Neural progenitor cell (in vitro differentiated cells): ENCODE measurements at regions not wholly inside any gene's neighbourhood (a gene's known extent, or its start where the extent isn't known, plus 50 kb on each side); places are given as distances from the start of the nearest gene placed in this dataset.

Source experiments
- DNase-seq: peaks from one replicate; pipeline ENCODE4 v3.0.0-alpha.2; 2016; ENCODE audit warnings: low spot score
- H2AFZ ChIP-seq: fragments of 200-600 bp; sonication (generic); replicated peaks from 2 replicates; pipeline ENCODE4 v1.6.1; 2016; ENCODE audit warnings: antibody characterized with exemption
- H3F3A ChIP-seq: fragments of 200-600 bp; sonication (generic); 2 replicates; pipeline ENCODE4 v1.6.1; 2016; ENCODE audit warnings: antibody characterized with exemption, low read depth
- H3K27ac ChIP-seq: fragments of 200-600 bp; sonication (generic); 2 replicates; pipeline ENCODE4 v1.5.1; 2016; ENCODE audit warnings: mild to moderate bottlenecking
- H3K27me3 ChIP-seq: fragments of 200-600 bp; sonication (generic); 2 replicates; pipeline ENCODE4 v1.6.1; 2016; ENCODE audit warnings: mild to moderate bottlenecking, moderate library complexity
- H3K36me3 ChIP-seq: fragments of 200-600 bp; sonication (generic); 2 replicates; pipeline ENCODE4 v1.5.1; 2016
- H3K4me1 ChIP-seq: fragments of 200-600 bp; sonication (generic); 2 replicates; pipeline ENCODE4 v1.6.1; 2016; ENCODE audit warnings: mixed run types
- H3K4me2 ChIP-seq: fragments of 200-600 bp; sonication (generic); 2 replicates; pipeline ENCODE4 v1.6.1; 2016
- H3K4me3 ChIP-seq: fragments of 200-600 bp; sonication (generic); 2 replicates; pipeline ENCODE4 v1.5.1; 2016
- H3K79me2 ChIP-seq: fragments of 200-600 bp; sonication (generic); 2 replicates; pipeline ENCODE4 v1.6.1; 2016; ENCODE audit warnings: low read depth
- H3K9ac ChIP-seq: fragments of 200-600 bp; sonication (generic); 2 replicates; pipeline ENCODE4 v1.6.1; 2016
- H3K9me3 ChIP-seq: fragments of 200-600 bp; sonication (generic); 2 replicates; pipeline ENCODE4 v1.5.1; 2016; ENCODE audit warnings: low read depth
- H4K20me1 ChIP-seq: fragments of 200-600 bp; sonication (generic); 2 replicates; pipeline ENCODE4 v1.6.1; 2016; ENCODE audit warnings: low read depth
- H3K27ac Mint-ChIP-seq: 3 replicates; pipeline ENCODE4 v1.8.0; 2021; ENCODE audit warnings: mixed read lengths
- H3K27me3 Mint-ChIP-seq: 2 replicates; pipeline ENCODE4 v1.8.0; 2022; ENCODE audit warnings: low read depth, mild to moderate bottlenecking, inconsistent platforms, moderate library complexity, mixed read lengths; ENCODE audit not compliant: insufficient read depth
- H3K36me3 Mint-ChIP-seq: 3 replicates; pipeline ENCODE4 v1.8.0; 2021; ENCODE audit warnings: mixed read lengths
- H3K4me1 Mint-ChIP-seq: 3 replicates; pipeline ENCODE4 v1.8.0; 2021; ENCODE audit warnings: mixed read lengths
- H3K4me3 Mint-ChIP-seq: 3 replicates; pipeline ENCODE4 v1.8.0; 2021; ENCODE audit warnings: mild to moderate bottlenecking, moderate library complexity, mixed read lengths
- H3K9me3 Mint-ChIP-seq: 3 replicates; pipeline ENCODE4 v1.8.0; 2020; ENCODE audit warnings: mixed read lengths
- CTCF ChIP-seq: fragments of 200-600 bp; sonication (generic); IDR thresholded peaks from 2 replicates; pipeline ENCODE4 v1.5.1; 2017; ENCODE audit warnings: antibody characterized with exemption, mild to moderate bottlenecking
- EZH2 ChIP-seq: fragments of 200-600 bp; sonication (generic); IDR thresholded peaks from 2 replicates; pipeline ENCODE4 v1.6.1; 2017; ENCODE audit warnings: antibody characterized with exemption, mild to moderate bottlenecking, moderate library complexity
- EZH2phosphoT487 ChIP-seq: fragments of 200-600 bp; sonication (generic); IDR thresholded peaks from 2 replicates; pipeline ENCODE4 v1.6.1; 2017; ENCODE audit warnings: antibody characterized with exemption

GRCh38 chr14:65279510-65279909 lies 133.0 kb upstream of the FUT8 start:
- Histone ChIP-seq H3K36me3 (no peaks in the 10 kb centered on the region), H3K9me3 (no peaks in the 10 kb centered on the region), H3K4me3 (no peak overlapping the region), H3K4me2 (no peak overlapping the region), H3K27ac (no peak overlapping the region), H3K4me1 (peaks cover 45% of the 10 kb centered on the region), H3F3A (peaks cover 48% of the 10 kb centered on the region), H4K20me1 (no peaks in the 10 kb centered on the region), H3K79me2 (no peaks in the 10 kb centered on the region), H3K27me3 (no peaks in the 10 kb centered on the region), H2AFZ (no peak overlapping the region), H3K9ac (no peak overlapping the region)
- Mint-ChIP-seq H3K36me3 (peaks cover 4% of the 10 kb centered on the region), H3K4me1 (peaks cover 43% of the 10 kb centered on the region), H3K27ac (no peak overlapping the region), H3K9me3 (peaks cover 10% of the 10 kb centered on the region), H3K27me3 (peaks cover 7% of the 10 kb centered on the region), H3K4me3 (no peak overlapping the region)
- TF ChIP-seq EZH2phosphoT487 = no peak
- TF ChIP-seq EZH2 = no peak
- TF ChIP-seq CTCF = no peak
- DNase-seq = no peak

GRCh38 chr14:65279958-65280357 lies 132.6 kb upstream of the FUT8 start:
- no peak overlapping the region for H3K27ac ChIP-seq
- H3K27me3 ChIP-seq = no peaks in the 10 kb centered on the region
- H3K4me1 ChIP-seq = peaks cover 45% of the 10 kb centered on the region
- no peaks in the 10 kb centered on the region for H3K36me3 ChIP-seq
- Mint-ChIP-seq H3K27ac (no peak overlapping the region), H3K36me3 (peaks cover 4% of the 10 kb centered on the region), H3K4me1 (peaks cover 43% of the 10 kb centered on the region), H3K4me3 (no peak overlapping the region), H3K9me3 (peaks cover 10% of the 10 kb centered on the region), H3K27me3 (peaks cover 7% of the 10 kb centered on the region)
- no peak overlapping the region for H3K4me3 ChIP-seq
- H3K9ac ChIP-seq = no peak overlapping the region
- no peak for TF ChIP-seq EZH2
- TF ChIP-seq EZH2phosphoT487 = no peak
- no peak for TF ChIP-seq CTCF
- H2AFZ ChIP-seq = no peak overlapping the region
- no peaks in the 10 kb centered on the region for H3K79me2 ChIP-seq
- no peaks in the 10 kb centered on the region for H3K9me3 ChIP-seq
- no peak overlapping the region for H3K4me2 ChIP-seq
- DNase-seq = no peak
- H3F3A ChIP-seq = peaks cover 48% of the 10 kb centered on the region
- H4K20me1 ChIP-seq = no peaks in the 10 kb centered on the region

- Mint-ChIP-seq H3K4me1 (peaks cover 43% of the 10 kb centered on the region), H3K4me3 (peak overlapping the region; percentile 41), H3K27me3 (peaks cover 7% of the 10 kb centered on the region), H3K36me3 (peaks cover 4% of the 10 kb centered on the region), H3K27ac (peak overlapping the region; percentile 66), H3K9me3 (peaks cover 10% of the 10 kb centered on the region)
- H3K27ac ChIP-seq = no peak overlapping the region
- no peak for TF ChIP-seq EZH2
- H3K9me3 ChIP-seq = no peaks in the 10 kb centered on the region
- peaks cover 45% of the 10 kb centered on the region for H3K4me1 ChIP-seq
- DNase-seq = no peak
- H3K4me3 ChIP-seq = no peak overlapping the region
- H3F3A ChIP-seq = peaks cover 48% of the 10 kb centered on the region
- no peak overlapping the region for H2AFZ ChIP-seq
- no peaks in the 10 kb centered on the region for H4K20me1 ChIP-seq
- no peaks in the 10 kb centered on the region for H3K27me3 ChIP-seq
- H3K9ac ChIP-seq = no peak overlapping the region
- no peaks in the 10 kb centered on the region for H3K79me2 ChIP-seq
- no peaks in the 10 kb centered on the region for H3K36me3 ChIP-seq
- no peak overlapping the region for H3K4me2 ChIP-seq
Observed at GRCh38 chr14:65280653-65281052, 131.9 kb upstream of the FUT8 start.

- peak overlapping the region; percentile 46 for H3K4me3 Mint-ChIP-seq
- H3F3A ChIP-seq = peaks cover 36% of the 10 kb centered on the region
- peak overlapping the region; percentile 73 for H2AFZ ChIP-seq
- H3K36me3 ChIP-seq = no peaks in the 10 kb centered on the region
- no peak overlapping the region for H3K9ac ChIP-seq
- peak overlapping the region; percentile 94 for H3K27ac ChIP-seq
- no peaks in the 10 kb centered on the region for H3K9me3 ChIP-seq
- H3K4me3 ChIP-seq = no peak overlapping the region
- peaks cover 4% of the 10 kb centered on the region for H3K36me3 Mint-ChIP-seq
- peaks cover 10% of the 10 kb centered on the region for H3K9me3 Mint-ChIP-seq
- no peaks in the 10 kb centered on the region for H3K79me2 ChIP-seq
- TF ChIP-seq CTCF (no peak), EZH2 (no peak), EZH2phosphoT487 (no peak)
- no peaks in the 10 kb centered on the region for H3K27me3 ChIP-seq
- DNase-seq = peak; percentile 92
- no peaks in the 10 kb centered on the region for H4K20me1 ChIP-seq
- peak overlapping the region; percentile 62 for H3K4me2 ChIP-seq
- H3K4me1 Mint-ChIP-seq = peaks cover 42% of the 10 kb centered on the region
- H3K27ac Mint-ChIP-seq = peak overlapping the region; percentile 92
- peaks cover 7% of the 10 kb centered on the region for H3K27me3 Mint-ChIP-seq
- peaks cover 44% of the 10 kb centered on the region for H3K4me1 ChIP-seq
Observed at GRCh38 chr14:65281991-65282895, 130.3 kb upstream of the FUT8 start.
